H9 (cell line): ENCODE measurements at regions not wholly inside any gene's neighbourhood (a gene's known extent, or its start where the extent isn't known, plus 50 kb on each side); places are given as distances from the start of the nearest gene placed in this dataset.

Experiments
- DNase-seq: peaks from one replicate; pipeline ENCODE4 v3.0.0-alpha.2; 2017
- H2AFZ ChIP-seq: one replicate; pipeline ENCODE4 v1.6.1; 2013; ENCODE audit warnings: mild to moderate bottlenecking, low read length, control low read depth, moderate library complexity
- H2AK5ac ChIP-seq: 2 replicates; pipeline ENCODE4 v1.6.1; 2013; ENCODE audit warnings: low read length, control low read depth, mixed read lengths; ENCODE audit not compliant: insufficient read length
- H2BK120ac ChIP-seq: one replicate; pipeline ENCODE4 v1.6.1; 2013; ENCODE audit warnings: low read depth, mild to moderate bottlenecking, low read length, control low read depth, inconsistent platforms; ENCODE audit not compliant: poor library complexity, severe bottlenecking
- H2BK12ac ChIP-seq: 2 replicates; pipeline ENCODE4 v1.6.1; 2013; ENCODE audit warnings: low read length, control low read depth, mixed read lengths, low read depth; ENCODE audit not compliant: insufficient read length
- H2BK15ac ChIP-seq: 2 replicates; pipeline ENCODE4 v1.6.1; 2013; ENCODE audit warnings: low read depth, low read length, control low read depth
- H2BK20ac ChIP-seq: one replicate; pipeline ENCODE4 v1.6.1; 2013; ENCODE audit warnings: low read depth, mild to moderate bottlenecking, low read length, control low read depth, inconsistent platforms; ENCODE audit not compliant: poor library complexity, severe bottlenecking
- H2BK5ac ChIP-seq: 2 replicates; pipeline ENCODE4 v1.6.1; 2013; ENCODE audit warnings: low read length, control low read depth, mixed read lengths; ENCODE audit not compliant: insufficient read length
- H3K14ac ChIP-seq: 2 replicates; pipeline ENCODE4 v1.6.1; 2013; ENCODE audit warnings: low read length, control low read depth; ENCODE audit not compliant: insufficient read depth
- H3K18ac ChIP-seq: 2 replicates; pipeline ENCODE4 v1.6.1; 2013; ENCODE audit warnings: low read depth, mild to moderate bottlenecking, mixed read lengths, low read length, control low read depth; ENCODE audit not compliant: insufficient read length
- H3K23ac ChIP-seq: 2 replicates; pipeline ENCODE4 v1.6.1; 2013; ENCODE audit warnings: low read length, control low read depth, mixed read lengths, low read depth; ENCODE audit not compliant: insufficient read length
- H3K23me2 ChIP-seq: 2 replicates; pipeline ENCODE4 v1.6.1; 2013; ENCODE audit warnings: low read depth, mild to moderate bottlenecking, mixed read lengths, low read length, control low read depth; ENCODE audit not compliant: insufficient read length, poor library complexity, severe bottlenecking
- H3K27ac ChIP-seq: 2 replicates; pipeline ENCODE4 v1.5.1; 2013; ENCODE audit warnings: low read length, control low read depth, mixed read lengths, low read depth; ENCODE audit not compliant: insufficient read length
- H3K27me3 ChIP-seq: 2 replicates; pipeline ENCODE4 v1.6.1; 2013; ENCODE audit warnings: low read length, control low read depth, inconsistent platforms; ENCODE audit not compliant: insufficient read depth
- H3K4ac ChIP-seq: 2 replicates; pipeline ENCODE4 v1.6.1; 2013; ENCODE audit warnings: low read depth, mild to moderate bottlenecking, control low read depth, inconsistent platforms, low read length, moderate library complexity
- H3K4me1 ChIP-seq: 2 replicates; pipeline ENCODE4 v1.6.1; 2013; ENCODE audit warnings: low read length, control low read depth, inconsistent platforms; ENCODE audit not compliant: insufficient read depth
- H3K4me2 ChIP-seq: 2 replicates; pipeline ENCODE4 v1.6.1; 2013; ENCODE audit warnings: low read length, control low read depth, mixed read lengths; ENCODE audit not compliant: insufficient read length, insufficient read depth
- H3K56ac ChIP-seq: 2 replicates; pipeline ENCODE4 v1.6.1; 2013; ENCODE audit warnings: low read depth, mild to moderate bottlenecking, mixed read lengths, low read length, control low read depth; ENCODE audit not compliant: insufficient read length
- H3K79me1 ChIP-seq: 2 replicates; pipeline ENCODE4 v1.6.1; 2013; ENCODE audit warnings: low read depth, mild to moderate bottlenecking, moderate library complexity, low read length, control low read depth, inconsistent platforms; ENCODE audit not compliant: insufficient read depth, poor library complexity, severe bottlenecking
- H3K79me2 ChIP-seq: 2 replicates; pipeline ENCODE4 v1.6.1; 2013; ENCODE audit warnings: low read length, control low read depth, inconsistent platforms; ENCODE audit not compliant: insufficient read depth
- H3K9ac ChIP-seq: 2 replicates; pipeline ENCODE4 v1.6.1; 2013; ENCODE audit warnings: low read length, control low read depth, mixed read lengths; ENCODE audit not compliant: insufficient read length; ENCODE audit errors: extremely low read depth
- H3K9me3 ChIP-seq: one replicate; pipeline ENCODE4 v1.6.1; 2013; ENCODE audit warnings: low read depth, low read length, inconsistent platforms; ENCODE audit not compliant: control insufficient read depth
- H3T11ph ChIP-seq: one replicate; pipeline ENCODE4 v1.6.1; 2013; ENCODE audit warnings: mild to moderate bottlenecking, low read length, control low read depth, inconsistent platforms
- H4K20me1 ChIP-seq: one replicate; pipeline ENCODE4 v1.6.1; 2013; ENCODE audit not compliant: control insufficient read depth, insufficient read length, insufficient read depth
- H4K5ac ChIP-seq: 2 replicates; pipeline ENCODE4 v1.6.1; 2013; ENCODE audit warnings: low read depth, mild to moderate bottlenecking, mixed read lengths, low read length, control low read depth; ENCODE audit not compliant: insufficient read length
- H4K8ac ChIP-seq: replicated peaks from 2 replicates; pipeline ENCODE4 v1.6.1; 2013; ENCODE audit warnings: low read length, control low read depth, mixed read lengths, low read depth; ENCODE audit not compliant: insufficient read length
- H4K91ac ChIP-seq: 2 replicates; pipeline ENCODE4 v1.6.1; 2013; ENCODE audit warnings: low read depth, mild to moderate bottlenecking, moderate library complexity, mixed read lengths, low read length, control low read depth; ENCODE audit not compliant: insufficient read length
- H3K27ac Mint-ChIP-seq, 3 experiments: 2 replicates in 2 of 3; 3 replicates in 1 of 3; pipeline ENCODE4 v1.8.0; 2020 to 2021; ENCODE audit warnings: mixed read lengths in 3 of 3, mild to moderate bottlenecking in 1 of 3, moderate library complexity in 1 of 3
- H3K27me3 Mint-ChIP-seq: 2 replicates; pipeline ENCODE4 v1.8.0; 2021; ENCODE audit warnings: low read depth, mild to moderate bottlenecking, moderate library complexity, mixed read lengths
- H3K36me3 Mint-ChIP-seq, 3 experiments: 2 replicates in 2 of 3; 3 replicates in 1 of 3; pipeline ENCODE4 v1.8.0; 2020 to 2021; ENCODE audit warnings: low read depth in 3 of 3, mixed read lengths in 3 of 3; ENCODE audit not compliant: insufficient read depth in 1 of 3
- H3K4me1 Mint-ChIP-seq, 2 experiments: 2 replicates each; pipeline ENCODE4 v1.8.0; 2020; ENCODE audit warnings: mixed read lengths in 2 of 2
- H3K4me3 Mint-ChIP-seq, 2 experiments: 2 replicates in 1 of 2; 3 replicates in 1 of 2; pipeline ENCODE4 v1.8.0; 2020 to 2021; ENCODE audit warnings: mild to moderate bottlenecking in 2 of 2, mixed read lengths in 2 of 2, moderate library complexity in 1 of 2
- H3K9me3 Mint-ChIP-seq, 2 experiments: 2 replicates in 1 of 2; 3 replicates in 1 of 2; pipeline ENCODE4 v1.8.0; 2020; ENCODE audit warnings: mild to moderate bottlenecking in 2 of 2, mixed read lengths in 2 of 2, moderate library complexity in 1 of 2
- WGBS: extraction: QIAGEN DNeasy Blood & Tissue Kit; methylation state at CpG from one replicate; pipeline ENCODE4 v1.1.7; 2013; ENCODE audit warnings: missing lambda C conversion rate, low lambda C conversion rate, mixed read lengths; ENCODE audit not compliant: insufficient read length; ENCODE audit errors: extremely low coverage; 5-methylcytosine and 5-hydroxymethylcytosine counted together
- TF ChIP-seq, protein P1 (sequence below): fragments of 200-600 bp; sonication (generic); conservative IDR thresholded peaks from 3 replicates; pipeline ENCODE4 v1.8.0; 2021; ENCODE audit warnings: antibody characterized with exemption, mild to moderate bottlenecking

DNA sequence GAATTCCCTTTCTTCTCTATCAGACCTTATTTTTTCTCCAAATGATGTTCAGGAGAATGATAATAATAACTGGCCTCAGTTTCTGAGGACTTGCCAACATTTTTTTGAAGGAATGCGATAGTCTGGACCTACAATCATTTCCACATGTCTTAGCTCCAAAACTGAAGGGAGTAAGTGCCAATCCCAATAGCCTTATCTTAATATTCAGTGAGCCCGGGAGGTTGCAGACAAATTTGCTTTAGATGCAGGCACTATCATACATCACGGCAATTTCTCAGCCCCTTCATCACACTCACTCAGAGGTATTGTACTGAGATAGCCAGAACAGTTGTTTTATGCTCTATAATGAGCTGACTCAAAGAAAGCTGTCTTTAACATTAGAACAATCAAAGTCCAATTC, 796.9 kb downstream of the ADGRL2 start:
- Histone ChIP-seq H3K27me3 (no peaks in the 10 kb centered on the region), H4K91ac (no peak overlapping the region), H2BK120ac (no peak overlapping the region), H2BK20ac (no peak overlapping the region), H4K8ac (no peak overlapping the region), H3K23ac (no peak overlapping the region), H3K79me1 (no peaks in the 10 kb centered on the region), H2BK12ac (no peak overlapping the region), H3K27ac (no peak overlapping the region), H2AFZ (no peak overlapping the region), H2AK5ac (no peak overlapping the region), H3K4me2 (no peak overlapping the region), H3K4me1 (no peaks in the 10 kb centered on the region), H3K18ac (no peak overlapping the region), H3K56ac (no peak overlapping the region), H4K5ac (no peak overlapping the region), H3K9me3 (no peaks in the 10 kb centered on the region), H3K23me2 (no peaks in the 10 kb centered on the region), H3K14ac (no peak overlapping the region), H3K79me2 (no peaks in the 10 kb centered on the region), H2BK15ac (no peak overlapping the region), H3K4ac (no peak overlapping the region), H3K9ac (no peak overlapping the region), H3T11ph (no peak overlapping the region), H4K20me1 (no peaks in the 10 kb centered on the region), H2BK5ac (no peak overlapping the region)
- DNase-seq, result no peak
- Mint-ChIP-seq H3K4me1 (peaks cover 8 to 15% of the 10 kb centered on the region in 2 experiments), H3K9me3 (no peaks in the 10 kb centered on the region), H3K27ac (no peak overlapping the region), H3K27me3 (no peaks in the 10 kb centered on the region), H3K4me3 (no peak overlapping the region), H3K36me3 (no peaks in the 10 kb centered on the region)
- no CpG with 5 or more reads among the region's 3 CpGs for WGBS
- TF ChIP-seq, protein P1, sequence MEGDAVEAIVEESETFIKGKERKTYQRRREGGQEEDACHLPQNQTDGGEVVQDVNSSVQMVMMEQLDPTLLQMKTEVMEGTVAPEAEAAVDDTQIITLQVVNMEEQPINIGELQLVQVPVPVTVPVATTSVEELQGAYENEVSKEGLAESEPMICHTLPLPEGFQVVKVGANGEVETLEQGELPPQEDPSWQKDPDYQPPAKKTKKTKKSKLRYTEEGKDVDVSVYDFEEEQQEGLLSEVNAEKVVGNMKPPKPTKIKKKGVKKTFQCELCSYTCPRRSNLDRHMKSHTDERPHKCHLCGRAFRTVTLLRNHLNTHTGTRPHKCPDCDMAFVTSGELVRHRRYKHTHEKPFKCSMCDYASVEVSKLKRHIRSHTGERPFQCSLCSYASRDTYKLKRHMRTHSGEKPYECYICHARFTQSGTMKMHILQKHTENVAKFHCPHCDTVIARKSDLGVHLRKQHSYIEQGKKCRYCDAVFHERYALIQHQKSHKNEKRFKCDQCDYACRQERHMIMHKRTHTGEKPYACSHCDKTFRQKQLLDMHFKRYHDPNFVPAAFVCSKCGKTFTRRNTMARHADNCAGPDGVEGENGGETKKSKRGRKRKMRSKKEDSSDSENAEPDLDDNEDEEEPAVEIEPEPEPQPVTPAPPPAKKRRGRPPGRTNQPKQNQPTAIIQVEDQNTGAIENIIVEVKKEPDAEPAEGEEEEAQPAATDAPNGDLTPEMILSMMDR, result no peak
